Ovary (tissue), 3 donors: ENCODE measurements at regions not wholly inside any gene's neighbourhood (a gene's known extent, or its start where the extent isn't known, plus 50 kb on each side); places are given as distances from the start of the nearest gene placed in this dataset.

Experiments used
- POLR2A ChIP-seq: fragments of 450-650 bp; IDR thresholded peaks from one replicate; pipeline ENCODE4 v1.6.1; 2017; ENCODE audit warnings: antibody characterized with exemption, mild to moderate bottlenecking, moderate library complexity
- TF ChIP-seq, protein P1 (sequence below), 3 donors: fragments of 450-650 bp in 2 of 3; fragments of 200-600 bp in 1 of 3; IDR thresholded peaks; one replicate each; pipeline versions ENCODE4 v1.5.1 to v1.8.0; 2016 to 2022; ENCODE audit warnings: antibody characterized with exemption in 3 of 3, mild to moderate bottlenecking in 1 of 3
- donor health status: DM: no; HTN: no; CAD: no.

DNA sequence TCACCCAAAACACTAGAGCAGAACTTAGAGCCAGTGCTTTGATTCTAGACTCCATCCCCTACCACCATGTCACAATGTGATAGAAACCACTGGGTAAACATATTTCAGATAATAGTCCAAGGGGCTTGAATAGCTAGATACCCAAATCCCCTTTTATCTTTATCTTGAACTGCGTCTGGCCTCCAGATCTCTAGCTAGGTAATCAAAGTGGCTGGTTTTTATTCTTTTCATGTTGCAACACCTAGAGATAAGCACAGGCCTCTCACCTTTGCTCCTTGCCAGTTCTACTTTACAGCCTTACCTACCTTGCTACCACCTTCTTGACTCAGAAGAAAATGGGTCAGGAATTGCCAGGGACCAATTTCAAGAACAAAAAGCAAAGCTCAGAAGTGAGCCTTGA is 171.2 kb downstream of the C1D start:
- TF ChIP-seq, protein P1, sequence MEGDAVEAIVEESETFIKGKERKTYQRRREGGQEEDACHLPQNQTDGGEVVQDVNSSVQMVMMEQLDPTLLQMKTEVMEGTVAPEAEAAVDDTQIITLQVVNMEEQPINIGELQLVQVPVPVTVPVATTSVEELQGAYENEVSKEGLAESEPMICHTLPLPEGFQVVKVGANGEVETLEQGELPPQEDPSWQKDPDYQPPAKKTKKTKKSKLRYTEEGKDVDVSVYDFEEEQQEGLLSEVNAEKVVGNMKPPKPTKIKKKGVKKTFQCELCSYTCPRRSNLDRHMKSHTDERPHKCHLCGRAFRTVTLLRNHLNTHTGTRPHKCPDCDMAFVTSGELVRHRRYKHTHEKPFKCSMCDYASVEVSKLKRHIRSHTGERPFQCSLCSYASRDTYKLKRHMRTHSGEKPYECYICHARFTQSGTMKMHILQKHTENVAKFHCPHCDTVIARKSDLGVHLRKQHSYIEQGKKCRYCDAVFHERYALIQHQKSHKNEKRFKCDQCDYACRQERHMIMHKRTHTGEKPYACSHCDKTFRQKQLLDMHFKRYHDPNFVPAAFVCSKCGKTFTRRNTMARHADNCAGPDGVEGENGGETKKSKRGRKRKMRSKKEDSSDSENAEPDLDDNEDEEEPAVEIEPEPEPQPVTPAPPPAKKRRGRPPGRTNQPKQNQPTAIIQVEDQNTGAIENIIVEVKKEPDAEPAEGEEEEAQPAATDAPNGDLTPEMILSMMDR (IDR thresholded peaks at IDR 0.05): no peak
- no peak for TF ChIP-seq POLR2A
